CD4-positive, alpha-beta T cell (primary cell): ENCODE measurements at regions not wholly inside any gene's neighbourhood (a gene's known extent, or its start where the extent isn't known, plus 50 kb on each side); places are given as distances from the start of the nearest gene placed in this dataset.

ENCODE experiments used
- ATAC-seq: fragments of 200-7000 bp; cut with Tn5 transposase; one replicate; pipeline ENCODE4 v1.10.0; 2022; ENCODE audit warnings: mild to moderate bottlenecking; ENCODE audit not compliant: poor library complexity
- CTCF ChIA-PET: fragments of 350-600 bp; sonication (Branson Sonifier 250); formaldehyde crosslinking; loops from one replicate; lab custom pipeline; 2021; ENCODE audit warnings: antibody characterized with exemption, inconsistent platforms; lab: Charles Lee
- POLR2A ChIA-PET: fragments of 350-600 bp; sonication (Branson Sonifier 250); formaldehyde crosslinking; loops from one replicate; lab custom pipeline; 2021; ENCODE audit warnings: antibody characterized with exemption, inconsistent platforms; lab: Charles Lee
- DNase-seq, 14 experiments: peaks; one replicate each; pipeline ENCODE4 v3.0.0-alpha.2; 2013 to 2020; ENCODE audit warnings: mixed read lengths in 2 of 14
- H3K27ac ChIP-seq, 2 donors: one replicate each; pipeline versions ENCODE4 v1.5.1 to v1.7.0; 2013; ENCODE audit warnings: low read length in 2 of 2, low read depth in 1 of 2, mild to moderate bottlenecking in 1 of 2
- H3K27me3 ChIP-seq, 2 experiments: 1 replicate in 1 of 2; 2 replicates in 1 of 2; pipeline versions ENCODE4 v1.6.1 to v1.7.0; 2013; ENCODE audit warnings: low read length in 2 of 2, control low read depth in 1 of 2, mild to moderate bottlenecking in 1 of 2, moderate library complexity in 1 of 2; ENCODE audit not compliant: insufficient read depth in 2 of 2, control insufficient read depth in 1 of 2
- H3K36me3 ChIP-seq: one replicate; pipeline ENCODE4 v1.6.1; 2013; ENCODE audit warnings: low read length, control low read depth; ENCODE audit not compliant: insufficient read depth
- H3K4me1 ChIP-seq: one replicate; pipeline ENCODE4 v1.6.1; 2013; ENCODE audit warnings: low read length, control low read depth; ENCODE audit not compliant: insufficient read depth
- H3K4me3 ChIP-seq: one replicate; pipeline ENCODE4 v1.5.1; 2013; ENCODE audit warnings: mild to moderate bottlenecking, low read length, moderate library complexity
- H3K9me3 ChIP-seq, 2 experiments: 1 replicate in 1 of 2; 2 replicates in 1 of 2; pipeline versions ENCODE4 v1.6.1 to v1.7.0; 2013; ENCODE audit warnings: low read length in 2 of 2, mild to moderate bottlenecking in 2 of 2, control low read depth in 1 of 2, moderate library complexity in 1 of 2; ENCODE audit not compliant: control insufficient read depth in 1 of 2, insufficient read depth in 1 of 2
- H3K27ac Mint-ChIP-seq: one replicate; pipeline ENCODE4 v1.8.0; 2020; ENCODE audit warnings: mixed read lengths
- H3K27me3 Mint-ChIP-seq: one replicate; pipeline ENCODE4 v1.8.0; 2021; ENCODE audit warnings: mixed read lengths
- H3K36me3 Mint-ChIP-seq: one replicate; pipeline ENCODE4 v1.8.0; 2021; ENCODE audit warnings: low read depth, mixed read lengths
- H3K4me1 Mint-ChIP-seq: one replicate; pipeline ENCODE4 v1.8.0; 2021; ENCODE audit warnings: low read depth, mixed read lengths
- H3K4me3 Mint-ChIP-seq: one replicate; pipeline ENCODE4 v1.8.0; 2020; ENCODE audit warnings: mild to moderate bottlenecking, mixed read lengths
- H3K9me3 Mint-ChIP-seq: one replicate; pipeline ENCODE4 v1.8.0; 2020; ENCODE audit warnings: mixed read lengths
- CTCF ChIP-seq: fragments of 200-600 bp; IDR thresholded peaks from one replicate; pipeline ENCODE4 v1.8.0; 2022; ENCODE audit warnings: antibody characterized with exemption, mild to moderate bottlenecking
- intact Hi-C, 2 experiments: fragments of 100-400 bp; cut with DNase I in 1 of 2; cut with micrococcal nuclease in 1 of 2; formaldehyde crosslinking; loops; one replicate each; pipeline versions ENCODE4 v1.15.1 to v1.9.0; 2023 to 2025; cut with DNase I, micrococcal nuclease

GRCh38 chr5:160968480-160968879 lies 116.5 kb upstream of the ATP10B start:
- no peak for DNase-seq
- no peak overlapping the region for H3K4me3 ChIP-seq
- no peaks in the 10 kb centered on the region for H3K36me3 ChIP-seq
- no peaks in the 10 kb centered on the region for H3K9me3 ChIP-seq
- Mint-ChIP-seq H3K27me3 (peaks cover 11% of the 10 kb centered on the region), H3K9me3 (no peaks in the 10 kb centered on the region), H3K36me3 (no peaks in the 10 kb centered on the region), H3K4me1 (no peaks in the 10 kb centered on the region), H3K4me3 (no peak overlapping the region), H3K27ac (no peak overlapping the region)
- no peak for ATAC-seq
- ChIA-PET POLR2A (no interaction called here), CTCF (no interaction called here)
- no peaks in the 10 kb centered on the region for H3K4me1 ChIP-seq
- intact Hi-C loops = no loop called here
- no peak overlapping the region for H3K27ac ChIP-seq
- no peaks in the 10 kb centered on the region for H3K27me3 ChIP-seq
- TF ChIP-seq CTCF = no peak

GRCh38 chr5:160966921-160967320 lies 114.9 kb upstream of the ATP10B start:
- H3K4me1 ChIP-seq = no peaks in the 10 kb centered on the region
- no peak for TF ChIP-seq CTCF
- DNase-seq = no peak
- H3K9me3 Mint-ChIP-seq = no peaks in the 10 kb centered on the region
- ChIA-PET POLR2A (no interaction called here), CTCF (no interaction called here)
- H3K4me3 Mint-ChIP-seq = no peak overlapping the region
- no peak overlapping the region for H3K4me3 ChIP-seq
- no peaks in the 10 kb centered on the region for H3K9me3 ChIP-seq
- no peaks in the 10 kb centered on the region for H3K4me1 Mint-ChIP-seq
- H3K27ac Mint-ChIP-seq = no peak overlapping the region
- H3K36me3 ChIP-seq = no peaks in the 10 kb centered on the region
- no peaks in the 10 kb centered on the region for H3K36me3 Mint-ChIP-seq
- H3K27ac ChIP-seq = no peak overlapping the region
- H3K27me3 ChIP-seq = no peaks in the 10 kb centered on the region
- H3K27me3 Mint-ChIP-seq = peaks cover 12% of the 10 kb centered on the region
- no peak for ATAC-seq
- intact Hi-C loops = no loop called here

- no peaks in the 10 kb centered on the region for H3K36me3 Mint-ChIP-seq
- intact Hi-C loops = no loop called here
- ChIA-PET CTCF (no interaction called here), POLR2A (no interaction called here)
- ATAC-seq (no peak), DNase-seq (no peak)
- no peak overlapping the region for H3K4me3 ChIP-seq
- no peaks in the 10 kb centered on the region for H3K27me3 ChIP-seq
- no peaks in the 10 kb centered on the region for H3K4me1 ChIP-seq
- H3K4me1 Mint-ChIP-seq = no peaks in the 10 kb centered on the region
- peaks cover 9% of the 10 kb centered on the region for H3K27me3 Mint-ChIP-seq
- H3K36me3 ChIP-seq = no peaks in the 10 kb centered on the region
- H3K27ac Mint-ChIP-seq = no peak overlapping the region
- H3K9me3 ChIP-seq = no peaks in the 10 kb centered on the region
- H3K27ac ChIP-seq = no peak overlapping the region
- H3K4me3 Mint-ChIP-seq = no peak overlapping the region
- TF ChIP-seq CTCF = no peak
- H3K9me3 Mint-ChIP-seq = no peaks in the 10 kb centered on the region
Observed at GRCh38 chr5:160961761-160962160, 109.8 kb upstream of the ATP10B start.
